ENCODE measurements at regions not wholly inside any gene's neighbourhood (a gene's known extent, or its start where the extent isn't known, plus 50 kb on each side); places are given as distances from the start of the nearest gene placed in this dataset.

- intact Hi-C loops (cut with DNase I; ENCODE audit: low total_unique reads), result no loop called here
- TF ChIP-seq CTCF (IDR thresholded peaks at IDR 0.05) (no peak), POLR2A (IDR thresholded peaks at IDR 0.05) (no peak)
- Histone ChIP-seq H3K9me3 (no peaks in the 10 kb centered on the region), H3K27me3 (no peaks in the 10 kb centered on the region), H3K27ac (no peak overlapping the region), H3K4me3 (no peak overlapping the region), H3K4me1 (no peaks in the 10 kb centered on the region), H3K36me3 (no peaks in the 10 kb centered on the region)
- no peak for DNase-seq
These were observed 160.8 kb downstream of the GXYLT1 start for GRCh38 chr12:41983856-41984255.

GRCh38 chr12:41983394-41983793, 161.3 kb downstream of the GXYLT1 start:
- H3K4me1 ChIP-seq, result no peaks in the 10 kb centered on the region
- no peak overlapping the region for H3K27ac ChIP-seq
- intact Hi-C loops (cut with DNase I; ENCODE audit: low total_unique reads), result no loop called here
- no peaks in the 10 kb centered on the region for H3K9me3 ChIP-seq
- H3K36me3 ChIP-seq, result no peaks in the 10 kb centered on the region
- TF ChIP-seq CTCF (IDR thresholded peaks at IDR 0.05) (no peak), POLR2A (IDR thresholded peaks at IDR 0.05) (no peak)
- H3K27me3 ChIP-seq, result no peaks in the 10 kb centered on the region
- DNase-seq, result no peak
- no peak overlapping the region for H3K4me3 ChIP-seq

GRCh38 chr12:41981758-41982157, 162.9 kb downstream of the GXYLT1 start:
- no peaks in the 10 kb centered on the region for H3K9me3 ChIP-seq
- no peaks in the 10 kb centered on the region for H3K36me3 ChIP-seq
- TF ChIP-seq CTCF (IDR thresholded peaks at IDR 0.05) (no peak), POLR2A (IDR thresholded peaks at IDR 0.05) (no peak)
- H3K27ac ChIP-seq, result no peak overlapping the region
- no peaks in the 10 kb centered on the region for H3K27me3 ChIP-seq
- no peaks in the 10 kb centered on the region for H3K4me1 ChIP-seq
- no peak for DNase-seq
- H3K4me3 ChIP-seq, result no peak overlapping the region
- intact Hi-C loops (cut with DNase I; ENCODE audit: low total_unique reads), result no loop called here

- DNase-seq, result no peak
- H3K4me1 ChIP-seq, result no peaks in the 10 kb centered on the region
- no peaks in the 10 kb centered on the region for H3K36me3 ChIP-seq
- intact Hi-C loops (cut with DNase I; ENCODE audit: low total_unique reads), result no loop called here
- no peaks in the 10 kb centered on the region for H3K27me3 ChIP-seq
- TF ChIP-seq CTCF (IDR thresholded peaks at IDR 0.05) (no peak), POLR2A (IDR thresholded peaks at IDR 0.05) (no peak)
- no peaks in the 10 kb centered on the region for H3K9me3 ChIP-seq
- H3K4me3 ChIP-seq, result no peak overlapping the region
- H3K27ac ChIP-seq, result no peak overlapping the region
These were observed 163.7 kb downstream of the GXYLT1 start for GRCh38 chr12:41981013-41981412.

GRCh38 chr12:41980390-41980789, 164.3 kb downstream of the GXYLT1 start:
- Histone ChIP-seq H3K27me3 (no peaks in the 10 kb centered on the region), H3K4me1 (no peaks in the 10 kb centered on the region), H3K4me3 (no peak overlapping the region), H3K9me3 (no peaks in the 10 kb centered on the region), H3K36me3 (no peaks in the 10 kb centered on the region), H3K27ac (no peak overlapping the region)
- intact Hi-C loops (cut with DNase I; ENCODE audit: low total_unique reads), result no loop called here
- TF ChIP-seq POLR2A (IDR thresholded peaks at IDR 0.05) (no peak), CTCF (IDR thresholded peaks at IDR 0.05) (no peak)
- no peak for DNase-seq

Measured in uterus (tissue), 3 donors.